OCI-LY1 (cell line): ENCODE measurements at regions not wholly inside any gene's neighbourhood (a gene's known extent, or its start where the extent isn't known, plus 50 kb on each side); places are given as distances from the start of the nearest gene placed in this dataset.
"Not testable (repeated sequence)": the region's sequence is repeated elsewhere in the genome, so short reads cannot be mapped to it uniquely, and the experiment has no call there.

Experiments used
- H2AFZ ChIP-seq: fragments of 200-600 bp; sonication (generic), shearing (Covaris generic); 2 replicates; pipeline ENCODE4 v1.6.0; 2014; ENCODE audit warnings: antibody characterized with exemption, mild to moderate bottlenecking, low read length
- H3F3A ChIP-seq: fragments of 200-600 bp; sonication (generic), shearing (Covaris generic); 2 replicates; pipeline ENCODE4 v1.6.0; 2014; ENCODE audit warnings: mild to moderate bottlenecking, antibody characterized with exemption, low read length, moderate library complexity; ENCODE audit not compliant: insufficient read depth
- H3K27ac ChIP-seq: fragments of 200-600 bp; sonication (generic); 2 replicates; pipeline ENCODE4 v1.5.1; 2014; ENCODE audit warnings: low read length, mixed run types, mild to moderate bottlenecking, low read depth; ENCODE audit not compliant: poor library complexity, severe bottlenecking
- H3K27me3 ChIP-seq: fragments of 200-600 bp; sonication (generic); 2 replicates; pipeline ENCODE4 v1.6.0; 2014; ENCODE audit warnings: antibody characterized with exemption, mild to moderate bottlenecking, low read length, moderate library complexity; ENCODE audit not compliant: insufficient read depth
- H3K36me3 ChIP-seq: fragments of 200-600 bp; sonication (generic); 2 replicates; pipeline ENCODE4 v1.6.1; 2014; ENCODE audit warnings: mild to moderate bottlenecking, antibody characterized with exemption, low read length, moderate library complexity, mixed read lengths; ENCODE audit not compliant: insufficient read depth
- H3K4me1 ChIP-seq: fragments of 200-600 bp; sonication (generic); 2 replicates; pipeline ENCODE4 v1.5.1; 2014; ENCODE audit warnings: mild to moderate bottlenecking, low read length, moderate library complexity; ENCODE audit not compliant: insufficient read depth, severe bottlenecking
- H3K4me2 ChIP-seq: fragments of 200-600 bp; sonication (generic), shearing (Covaris generic); 2 replicates; pipeline ENCODE4 v1.6.1; 2014; ENCODE audit warnings: low read length
- H3K4me3 ChIP-seq: fragments of 200-600 bp; sonication (generic); 2 replicates; pipeline ENCODE4 v1.5.1; 2014; ENCODE audit warnings: low read length, low read depth, mild to moderate bottlenecking, mixed read lengths; ENCODE audit not compliant: poor library complexity, severe bottlenecking
- H3K79me2 ChIP-seq: fragments of 200-600 bp; shearing (Covaris generic); 2 replicates; pipeline ENCODE4 v1.6.1; 2016; ENCODE audit warnings: mixed run types, low read length, mixed read lengths; ENCODE audit not compliant: insufficient read depth
- H3K9ac ChIP-seq: fragments of 200-600 bp; sonication (generic), shearing (Covaris generic); 2 replicates; pipeline ENCODE4 v1.6.1; 2014; ENCODE audit warnings: mild to moderate bottlenecking, low read length, mixed read lengths
- H3K9me2 ChIP-seq: fragments of 200-600 bp; sonication (generic), shearing (Covaris generic); 2 replicates; pipeline ENCODE4 v1.6.1; 2014; ENCODE audit warnings: low read depth, mild to moderate bottlenecking, low read length, mixed read lengths
- H3K9me3 ChIP-seq: fragments of 200-600 bp; shearing (Covaris generic); 2 replicates; pipeline ENCODE4 v1.6.1; 2014; ENCODE audit warnings: low read length, mixed read lengths
- H4K20me1 ChIP-seq: fragments of 200-600 bp; sonication (generic), shearing (Covaris generic); 2 replicates; pipeline ENCODE4 v1.6.0; 2016; ENCODE audit warnings: mild to moderate bottlenecking, low read length; ENCODE audit not compliant: insufficient read depth
- CTCF ChIP-seq: fragments of 200-600 bp; sonication (generic), shearing (Covaris generic); IDR thresholded peaks from 2 replicates; pipeline ENCODE4 v1.5.1; 2017; ENCODE audit warnings: mild to moderate bottlenecking, antibody characterized with exemption, low read length, moderate library complexity, mixed read lengths
- EZH2 ChIP-seq: fragments of 200-600 bp; sonication (generic), shearing (Covaris generic); IDR thresholded peaks from 2 replicates; pipeline ENCODE4 v1.8.0; 2017; ENCODE audit warnings: borderline replicate concordance, mixed run types, mild to moderate bottlenecking, antibody characterized with exemption, low read length, moderate library complexity, mixed read lengths

- no peaks in the 10 kb centered on the region for H3K27me3 ChIP-seq
- no peak overlapping the region for H2AFZ ChIP-seq
- no peaks in the 10 kb centered on the region for H3F3A ChIP-seq
- H3K27ac ChIP-seq = peak overlapping the region; percentile 47
- no peak overlapping the region for H3K4me3 ChIP-seq
- no peaks in the 10 kb centered on the region for H3K9me3 ChIP-seq
- H3K79me2 ChIP-seq = no peaks in the 10 kb centered on the region
- peaks cover 3% of the 10 kb centered on the region; the same call in 1 of the 2 replicates for H3K36me3 ChIP-seq
- H3K4me2 ChIP-seq = no peak overlapping the region
- H3K9ac ChIP-seq = no peak overlapping the region
- H3K4me1 ChIP-seq = peaks cover 16% of the 10 kb centered on the region
- H4K20me1 ChIP-seq = no peaks in the 10 kb centered on the region
- no peaks in the 10 kb centered on the region for H3K9me2 ChIP-seq
- TF ChIP-seq CTCF (no peak), EZH2 (no peak)
Observed at GRCh38 chr7:66464059-66464458, 164.6 kb upstream of the KCTD7 start.

DNA sequence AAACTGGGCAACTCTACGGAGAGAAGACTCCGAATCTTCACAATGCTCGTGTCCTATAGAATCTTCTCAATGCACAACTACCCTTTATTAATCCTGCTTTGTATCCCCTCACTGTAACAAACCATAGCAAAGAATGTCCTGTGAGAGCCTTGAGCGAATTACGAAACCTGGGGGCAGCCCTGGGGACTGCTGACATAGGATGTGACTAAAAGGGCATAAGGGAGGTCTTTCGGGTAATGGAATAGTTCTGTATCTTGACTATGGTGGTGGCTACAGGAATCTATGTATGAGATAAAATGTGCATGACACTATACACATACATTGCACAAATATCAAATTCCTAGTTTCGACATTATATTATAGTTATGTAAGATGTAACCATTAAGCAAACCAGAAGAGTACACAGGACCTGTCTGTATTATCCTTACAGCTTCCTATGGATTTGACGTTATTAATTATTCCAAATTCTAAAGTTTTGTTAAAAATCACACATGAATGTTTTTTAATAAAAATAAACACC lies 162.5 kb upstream of the KCTD7 start:
- TF ChIP-seq CTCF (no peak), EZH2 (no peak)
- Histone ChIP-seq H3K27ac (no peak overlapping the region), H3K4me2 (no peak overlapping the region), H3K4me1 (peaks cover 10% of the 10 kb centered on the region), H2AFZ (no peak overlapping the region), H3K9ac (no peak overlapping the region), H3K9me2 (no peaks in the 10 kb centered on the region), H3K79me2 (no peaks in the 10 kb centered on the region), H3K9me3 (no peaks in the 10 kb centered on the region), H3K36me3 (peaks cover 3% of the 10 kb centered on the region; the same call in 1 of the 2 replicates), H3K4me3 (no peak overlapping the region), H3F3A (no peaks in the 10 kb centered on the region), H4K20me1 (no peaks in the 10 kb centered on the region), H3K27me3 (no peaks in the 10 kb centered on the region)

GRCh38 chr7:66467887-66468286 lies 160.8 kb upstream of the KCTD7 start:
- Histone ChIP-seq H3K9ac (no peak overlapping the region), H3K9me2 (no peaks in the 10 kb centered on the region), H3K9me3 (no peaks in the 10 kb centered on the region), H3K36me3 (peaks cover 5% of the 10 kb centered on the region; the same call in 1 of the 2 replicates), H3K27ac (no peak overlapping the region), H3K4me1 (peaks cover 10% of the 10 kb centered on the region), H3K4me2 (no peak overlapping the region), H4K20me1 (no peaks in the 10 kb centered on the region), H3F3A (no peaks in the 10 kb centered on the region), H2AFZ (no peak overlapping the region), H3K27me3 (no peaks in the 10 kb centered on the region), H3K4me3 (no peak overlapping the region), H3K79me2 (no peaks in the 10 kb centered on the region)
- TF ChIP-seq EZH2 = no peak
- no peak for TF ChIP-seq CTCF

DNA sequence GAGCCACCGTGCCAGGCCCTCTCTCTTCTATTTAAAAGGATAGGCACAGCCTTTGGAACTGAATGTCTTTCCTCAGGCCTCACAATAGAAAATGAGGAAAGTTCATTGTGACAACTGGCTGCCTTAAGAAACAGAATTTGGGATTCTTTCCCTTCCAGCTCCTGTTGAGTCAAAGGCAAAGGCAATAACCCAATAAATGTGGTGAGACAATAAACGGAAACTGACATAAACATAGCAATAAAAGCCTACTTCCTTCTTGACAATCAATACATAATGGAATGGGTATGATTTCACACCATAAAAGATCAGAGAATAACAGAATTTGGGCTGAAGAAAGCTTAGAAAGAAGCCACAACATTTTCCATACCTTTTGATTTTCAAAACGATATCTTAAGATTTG lies 155.6 kb upstream of the KCTD7 start:
- not testable (repeated sequence) for H3K4me2 ChIP-seq, H3F3A ChIP-seq, H3K4me3 ChIP-seq, H3K9ac ChIP-seq, H4K20me1 ChIP-seq, H3K27me3 ChIP-seq, H3K9me2 ChIP-seq, H3K27ac ChIP-seq, H3K9me3 ChIP-seq, H2AFZ ChIP-seq, H3K79me2 ChIP-seq, H3K4me1 ChIP-seq
- peaks cover 36% of the 10 kb centered on the region for H3K36me3 ChIP-seq
